Keratinocyte (primary cell): ENCODE measurements at regions not wholly inside any gene's neighbourhood (a gene's known extent, or its start where the extent isn't known, plus 50 kb on each side); places are given as distances from the start of the nearest gene placed in this dataset.

Source experiments
- CTCF ChIP-seq, 3 experiments: IDR thresholded peaks in 1 of 3; conservative IDR thresholded peaks in 1 of 3; optimal IDR thresholded peaks in 1 of 3; 2 replicates in 2 of 3; 3 replicates in 1 of 3; pipeline versions ENCODE3 to v1.5.1; 2011; ENCODE audit warnings: low read length in 3 of 3, mild to moderate bottlenecking in 3 of 3, moderate library complexity in 2 of 3, control low read depth in 1 of 3, inconsistent platforms in 1 of 3; ENCODE audit not compliant: insufficient read depth in 2 of 3; ENCODE audit errors: extremely low read depth in 1 of 3
- EZH2 ChIP-seq: IDR thresholded peaks from one replicate; pipeline ENCODE4 v1.6.1; 2012; ENCODE audit warnings: inconsistent platforms, mild to moderate bottlenecking, low read length, moderate library complexity

GRCh38 chr6:79301290-79301689 is 66.8 kb upstream of the HMGN3 start:
- TF ChIP-seq CTCF (optimal IDR thresholded peaks at IDR 0.05 in 1 of 3, IDR thresholded peaks at IDR 0.05 in 1 of 3, conservative IDR thresholded peaks at IDR 0.05 in 1 of 3; ENCODE audit: extremely low read depth in 1 of 3, insufficient read depth in 2 of 3, low read length in 3 of 3), result no peak
- no peak for TF ChIP-seq EZH2
